GM19043 (cell line): ENCODE measurements at regions not wholly inside any gene's neighbourhood (a gene's known extent, or its start where the extent isn't known, plus 50 kb on each side); places are given as distances from the start of the nearest gene placed in this dataset.
A peak's percentile ranks its signal among the peaks of the same experiment; 100 is the strongest.

Source experiments
- ATAC-seq: cut with Tn5 transposase; IDR thresholded peaks from one replicate; pipeline ENCODE4 v1.9.1; 2021; ENCODE audit warnings: low read depth; ENCODE audit not compliant: unreplicated experiment

GRCh38 chr2:57726294-57726693 lies 320.3 kb upstream of the VRK2 start:
- ATAC-seq, result peak; percentile 57

- ATAC-seq, result no peak
These were observed 317.9 kb upstream of the VRK2 start for GRCh38 chr2:57728691-57729090.

- no peak for ATAC-seq
These were observed 312.6 kb upstream of the VRK2 start for GRCh38 chr2:57733956-57734355.

GRCh38 chr2:57740891-57741290 lies 305.7 kb upstream of the VRK2 start:
- no peak for ATAC-seq

GRCh38 chr2:57753636-57754035 lies 293.0 kb upstream of the VRK2 start:
- no peak for ATAC-seq

GRCh38 chr2:57758686-57759085 lies 287.9 kb upstream of the VRK2 start:
- no peak for ATAC-seq

GRCh38 chr2:57759131-57759530 lies 287.5 kb upstream of the VRK2 start:
- no peak for ATAC-seq

GRCh38 chr2:57759822-57760300 lies 286.7 kb upstream of the VRK2 start:
- peak; percentile 80 for ATAC-seq

GRCh38 chr2:57760381-57760801 lies 286.2 kb upstream of the VRK2 start:
- ATAC-seq, result peak; percentile 58

- ATAC-seq, result no peak
These were observed 269.7 kb upstream of the VRK2 start for GRCh38 chr2:57776916-57777315.

GRCh38 chr2:57782587-57782986 lies 264.0 kb upstream of the VRK2 start:
- no peak for ATAC-seq

- ATAC-seq, result no peak
These were observed 253.3 kb upstream of the VRK2 start for GRCh38 chr2:57793310-57793709.

GRCh38 chr2:57796527-57796926 lies 250.1 kb upstream of the VRK2 start:
- no peak for ATAC-seq

- no peak for ATAC-seq
These were observed 248.3 kb upstream of the VRK2 start for GRCh38 chr2:57798346-57798745.

GRCh38 chr2:57802243-57802642 lies 244.4 kb upstream of the VRK2 start:
- no peak for ATAC-seq

GRCh38 chr2:57804971-57805370 lies 241.6 kb upstream of the VRK2 start:
- no peak for ATAC-seq

- ATAC-seq, result no peak
These were observed 240.1 kb upstream of the VRK2 start for GRCh38 chr2:57806449-57806968.

- peak; percentile 87 for ATAC-seq
These were observed 237.4 kb upstream of the VRK2 start for GRCh38 chr2:57809230-57809629.

GRCh38 chr2:57821088-57821487 lies 225.5 kb upstream of the VRK2 start:
- ATAC-seq, result no peak

- ATAC-seq, result no peak
These were observed 218.4 kb upstream of the VRK2 start for GRCh38 chr2:57828221-57828620.

GRCh38 chr2:57834666-57835065 lies 211.9 kb upstream of the VRK2 start:
- no peak for ATAC-seq

- no peak for ATAC-seq
These were observed 204.1 kb upstream of the VRK2 start for GRCh38 chr2:57842531-57842930.

GRCh38 chr2:57843158-57843557 lies 203.4 kb upstream of the VRK2 start:
- ATAC-seq, result no peak
